ENCODE measurements at regions not wholly inside any gene's neighbourhood (a gene's known extent, or its start where the extent isn't known, plus 50 kb on each side); places are given as distances from the start of the nearest gene placed in this dataset.

DNA sequence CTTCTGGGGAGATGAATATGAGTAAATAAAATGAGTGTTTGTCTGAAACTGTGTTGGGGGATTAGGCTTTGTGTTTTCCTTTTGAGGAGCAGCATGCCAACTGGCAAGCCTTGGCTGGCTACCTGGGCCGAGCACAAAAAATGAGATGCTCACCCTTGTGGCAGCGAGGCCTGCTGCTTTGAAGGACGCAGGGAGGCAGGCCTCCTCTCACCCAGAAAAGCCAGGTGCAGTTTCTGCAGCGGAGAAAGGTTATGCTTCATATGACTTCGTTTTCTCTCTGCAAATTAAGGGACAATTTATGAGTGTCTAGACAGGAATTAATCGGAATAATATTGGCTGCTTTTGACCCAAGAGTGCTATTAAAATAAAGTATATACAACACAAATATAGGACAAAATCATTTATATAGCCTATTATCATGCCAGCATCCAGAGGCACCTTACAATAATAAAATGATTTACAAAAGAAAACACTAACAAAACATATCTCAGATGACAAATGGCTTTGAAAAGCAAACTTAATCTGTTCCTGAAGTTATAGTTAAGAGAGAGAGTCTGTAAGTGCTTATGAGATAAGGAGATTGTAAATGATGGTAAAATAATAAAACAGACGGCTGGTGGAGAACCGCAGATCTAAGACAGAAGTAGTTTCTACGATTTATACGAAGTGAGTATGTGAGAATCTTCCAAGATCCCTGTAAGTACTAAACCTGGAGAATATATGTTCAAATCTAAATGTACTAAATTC is 682.8 kb upstream of the NR2F2 start (continued):
- TF ChIP-seq CHD7 (IDR thresholded peaks at IDR 0.05; ENCODE audit: insufficient replicate concordance, low read length) (no peak), ASH2L (IDR thresholded peaks at IDR 0.05; ENCODE audit: low read length) (no peak), HDAC6 (IDR thresholded peaks at IDR 0.05; ENCODE audit: low read depth, low read length) (no peak), JUN (IDR thresholded peaks at IDR 0.05; ENCODE audit: low read depth, low read length) (no peak), SIRT6 (IDR thresholded peaks at IDR 0.05; ENCODE audit: low read length) (no peak), CBX5 (IDR thresholded peaks at IDR 0.05; ENCODE audit: low read depth, low read length) (no peak), JUND (IDR thresholded peaks at IDR 0.05; ENCODE audit: low read length) (no peak), SIN3A (conservative IDR thresholded peaks at IDR 0.05 in 1 of 2, IDR thresholded peaks at IDR 0.05 in 1 of 2; ENCODE audit: low read depth in 1 of 2, low read length in 2 of 2) (no peak)
- TF ChIP-seq, protein P1, sequence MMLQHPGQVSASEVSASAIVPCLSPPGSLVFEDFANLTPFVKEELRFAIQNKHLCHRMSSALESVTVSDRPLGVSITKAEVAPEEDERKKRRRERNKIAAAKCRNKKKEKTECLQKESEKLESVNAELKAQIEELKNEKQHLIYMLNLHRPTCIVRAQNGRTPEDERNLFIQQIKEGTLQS (IDR thresholded peaks at IDR 0.05; ENCODE audit: insufficient read depth, low read depth, low read length): no peak

Measured in H1 (cell line).